ENCODE measurements at regions not wholly inside any gene's neighbourhood (a gene's known extent, or its start where the extent isn't known, plus 50 kb on each side); places are given as distances from the start of the nearest gene placed in this dataset.

DNA sequence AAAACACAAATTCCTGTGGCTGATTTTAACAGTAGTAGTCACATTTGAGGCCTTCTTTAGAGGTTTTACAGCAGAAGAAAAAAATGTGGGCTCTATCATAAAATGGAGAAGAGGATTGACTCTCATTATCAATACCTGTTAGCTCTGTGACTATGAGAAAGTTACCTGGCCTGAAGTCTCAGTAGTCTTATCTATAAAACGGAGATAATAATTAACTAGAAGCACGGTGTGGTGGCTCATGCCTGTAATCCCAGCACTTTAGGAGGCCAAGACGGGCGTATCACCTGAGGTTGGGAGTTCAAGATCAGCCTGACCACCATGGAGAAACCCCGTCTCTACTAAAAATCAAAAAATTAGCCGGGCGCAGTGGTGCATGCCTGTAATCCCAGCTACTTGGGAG lies 90.4 kb upstream of the PLPPR4 start:
- TF ChIP-seq, protein P1, sequence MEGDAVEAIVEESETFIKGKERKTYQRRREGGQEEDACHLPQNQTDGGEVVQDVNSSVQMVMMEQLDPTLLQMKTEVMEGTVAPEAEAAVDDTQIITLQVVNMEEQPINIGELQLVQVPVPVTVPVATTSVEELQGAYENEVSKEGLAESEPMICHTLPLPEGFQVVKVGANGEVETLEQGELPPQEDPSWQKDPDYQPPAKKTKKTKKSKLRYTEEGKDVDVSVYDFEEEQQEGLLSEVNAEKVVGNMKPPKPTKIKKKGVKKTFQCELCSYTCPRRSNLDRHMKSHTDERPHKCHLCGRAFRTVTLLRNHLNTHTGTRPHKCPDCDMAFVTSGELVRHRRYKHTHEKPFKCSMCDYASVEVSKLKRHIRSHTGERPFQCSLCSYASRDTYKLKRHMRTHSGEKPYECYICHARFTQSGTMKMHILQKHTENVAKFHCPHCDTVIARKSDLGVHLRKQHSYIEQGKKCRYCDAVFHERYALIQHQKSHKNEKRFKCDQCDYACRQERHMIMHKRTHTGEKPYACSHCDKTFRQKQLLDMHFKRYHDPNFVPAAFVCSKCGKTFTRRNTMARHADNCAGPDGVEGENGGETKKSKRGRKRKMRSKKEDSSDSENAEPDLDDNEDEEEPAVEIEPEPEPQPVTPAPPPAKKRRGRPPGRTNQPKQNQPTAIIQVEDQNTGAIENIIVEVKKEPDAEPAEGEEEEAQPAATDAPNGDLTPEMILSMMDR (conservative IDR thresholded peaks at IDR 0.05 in 1 of 2, IDR thresholded peaks at IDR 0.05 in 1 of 2; ENCODE audit: low read depth in 1 of 2, low read length in 2 of 2): no peak
- no peak for TF ChIP-seq EZH2 (IDR thresholded peaks at IDR 0.05; ENCODE audit: low read length, missing control alignments)
